ENCODE measurements at regions not wholly inside any gene's neighbourhood (a gene's known extent, or its start where the extent isn't known, plus 50 kb on each side); places are given as distances from the start of the nearest gene placed in this dataset.

GRCh38 chr2:238567996-238568395, 141.3 kb downstream of the ASB1 start:
- no peak for TF ChIP-seq CTCF (IDR thresholded peaks at IDR 0.05)
- no peak for TF ChIP-seq POLR2A (IDR thresholded peaks at IDR 0.05)
